WTC11 (cell line): ENCODE measurements at regions not wholly inside any gene's neighbourhood (a gene's known extent, or its start where the extent isn't known, plus 50 kb on each side); places are given as distances from the start of the nearest gene placed in this dataset.

Experiments
- ATF3 ChIP-seq: sonication (generic); formaldehyde crosslinking; conservative IDR thresholded peaks from 2 replicates; pipeline ENCODE4 v1.8.1; 2022; ENCODE audit warnings: mild to moderate bottlenecking, missing genetic modification reagents
- CTCF ChIP-seq: fragments of 200-600 bp; IDR thresholded peaks from 2 replicates; pipeline ENCODE4 v1.8.0; 2022; ENCODE audit warnings: antibody characterized with exemption
- KAT7 ChIP-seq: sonication (generic); formaldehyde crosslinking; IDR thresholded peaks from 2 replicates; pipeline ENCODE4 v1.8.1; 2023; ENCODE audit warnings: missing genetic modification reagents, mild to moderate bottlenecking, borderline replicate concordance
- NFYB ChIP-seq: sonication (generic); formaldehyde crosslinking; conservative IDR thresholded peaks from 2 replicates; pipeline ENCODE4 v1.8.0; 2022; ENCODE audit warnings: low read depth, missing genetic modification reagents
- SOX15 ChIP-seq: fragments of 250-450 bp; sonication (Bioruptor Pico); IDR thresholded peaks from 2 replicates; pipeline ENCODE4 v1.9.0; 2021; ENCODE audit warnings: mild to moderate bottlenecking
- TEAD4 ChIP-seq: sonication (generic); formaldehyde crosslinking; IDR thresholded peaks from 2 replicates; pipeline ENCODE4 v1.8.0; 2022; ENCODE audit warnings: mild to moderate bottlenecking, missing genetic modification reagents
- TF ChIP-seq, protein P1 (sequence below): sonication (generic); formaldehyde crosslinking; IDR thresholded peaks from 2 replicates; pipeline ENCODE4 v1.8.0; 2022; ENCODE audit warnings: missing genetic modification reagents

GRCh38 chr1:182185136-182185535 is 123.6 kb upstream of the ZNF648 start:
- TF ChIP-seq CTCF (no peak), TEAD4 (CRISPR knock-in tag) (no peak), KAT7 (CRISPR knock-in tag) (no peak), ATF3 (no peak), SOX15 (CRISPR knock-in tag) (no peak), NFYB (no peak)
- TF ChIP-seq, protein P1, sequence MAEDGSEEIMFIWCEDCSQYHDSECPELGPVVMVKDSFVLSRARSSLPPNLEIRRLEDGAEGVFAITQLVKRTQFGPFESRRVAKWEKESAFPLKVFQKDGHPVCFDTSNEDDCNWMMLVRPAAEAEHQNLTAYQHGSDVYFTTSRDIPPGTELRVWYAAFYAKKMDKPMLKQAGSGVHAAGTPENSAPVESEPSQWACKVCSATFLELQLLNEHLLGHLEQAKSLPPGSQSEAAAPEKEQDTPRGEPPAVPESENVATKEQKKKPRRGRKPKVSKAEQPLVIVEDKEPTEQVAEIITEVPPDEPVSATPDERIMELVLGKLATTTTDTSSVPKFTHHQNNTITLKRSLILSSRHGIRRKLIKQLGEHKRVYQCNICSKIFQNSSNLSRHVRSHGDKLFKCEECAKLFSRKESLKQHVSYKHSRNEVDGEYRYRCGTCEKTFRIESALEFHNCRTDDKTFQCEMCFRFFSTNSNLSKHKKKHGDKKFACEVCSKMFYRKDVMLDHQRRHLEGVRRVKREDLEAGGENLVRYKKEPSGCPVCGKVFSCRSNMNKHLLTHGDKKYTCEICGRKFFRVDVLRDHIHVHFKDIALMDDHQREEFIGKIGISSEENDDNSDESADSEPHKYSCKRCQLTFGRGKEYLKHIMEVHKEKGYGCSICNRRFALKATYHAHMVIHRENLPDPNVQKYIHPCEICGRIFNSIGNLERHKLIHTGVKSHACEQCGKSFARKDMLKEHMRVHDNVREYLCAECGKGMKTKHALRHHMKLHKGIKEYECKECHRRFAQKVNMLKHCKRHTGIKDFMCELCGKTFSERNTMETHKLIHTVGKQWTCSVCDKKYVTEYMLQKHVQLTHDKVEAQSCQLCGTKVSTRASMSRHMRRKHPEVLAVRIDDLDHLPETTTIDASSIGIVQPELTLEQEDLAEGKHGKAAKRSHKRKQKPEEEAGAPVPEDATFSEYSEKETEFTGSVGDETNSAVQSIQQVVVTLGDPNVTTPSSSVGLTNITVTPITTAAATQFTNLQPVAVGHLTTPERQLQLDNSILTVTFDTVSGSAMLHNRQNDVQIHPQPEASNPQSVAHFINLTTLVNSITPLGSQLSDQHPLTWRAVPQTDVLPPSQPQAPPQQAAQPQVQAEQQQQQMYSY (CRISPR knock-in tag): no peak
